ENCODE measurements at regions not wholly inside any gene's neighbourhood (a gene's known extent, or its start where the extent isn't known, plus 50 kb on each side); places are given as distances from the start of the nearest gene placed in this dataset.

DNA sequence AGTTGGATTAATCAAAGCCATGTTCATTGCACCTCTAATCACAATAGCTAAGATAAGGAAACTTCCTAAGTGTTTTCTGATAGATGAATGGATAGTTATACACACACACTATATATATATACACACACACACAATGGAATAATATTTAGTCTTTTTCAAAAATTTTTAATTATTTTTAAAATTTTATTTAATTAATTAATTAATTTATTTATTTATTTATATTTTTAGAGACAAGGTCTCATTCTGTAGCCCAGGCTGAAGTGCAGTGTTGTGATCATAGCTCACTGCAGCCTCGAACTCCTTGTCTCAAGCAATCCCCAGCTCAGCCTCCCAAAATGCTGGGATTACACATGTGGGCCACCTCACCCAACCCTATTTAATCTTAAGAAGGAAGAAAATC, 481.0 kb upstream of the TNP1 start:
- Histone ChIP-seq H3K79me2 (ENCODE audit: insufficient read depth, low read depth, low read length) (no peaks in the 10 kb centered on the region), H3K4me2 (ENCODE audit: low read length) (no peak overlapping the region), H3K36me3 (ENCODE audit: insufficient read depth, low read length) (no peaks in the 10 kb centered on the region), H2AFZ (ENCODE audit: low read length) (no peak overlapping the region), H3K27ac (ENCODE audit: low read depth, low read length, poor library complexity, severe bottlenecking) (no peak overlapping the region), H3K9me2 (ENCODE audit: insufficient read depth, low read length) (no peaks in the 10 kb centered on the region), H3K9me3 (ENCODE audit: low read length) (no peaks in the 10 kb centered on the region), H3K4me1 (ENCODE audit: insufficient read depth, low read length, poor library complexity, severe bottlenecking) (no peaks in the 10 kb centered on the region), H3K4me3 (ENCODE audit: low read depth, low read length, poor library complexity, severe bottlenecking) (no peak overlapping the region), H4K20me1 (ENCODE audit: insufficient read depth, low read length) (no peaks in the 10 kb centered on the region)
- no TSS peak for BruUV-seq (replicated peaks)
- intact Hi-C loops (cut with micrococcal nuclease; ENCODE audit: unreplicated experiment), result no loop called here
- TF ChIP-seq, protein P1, sequence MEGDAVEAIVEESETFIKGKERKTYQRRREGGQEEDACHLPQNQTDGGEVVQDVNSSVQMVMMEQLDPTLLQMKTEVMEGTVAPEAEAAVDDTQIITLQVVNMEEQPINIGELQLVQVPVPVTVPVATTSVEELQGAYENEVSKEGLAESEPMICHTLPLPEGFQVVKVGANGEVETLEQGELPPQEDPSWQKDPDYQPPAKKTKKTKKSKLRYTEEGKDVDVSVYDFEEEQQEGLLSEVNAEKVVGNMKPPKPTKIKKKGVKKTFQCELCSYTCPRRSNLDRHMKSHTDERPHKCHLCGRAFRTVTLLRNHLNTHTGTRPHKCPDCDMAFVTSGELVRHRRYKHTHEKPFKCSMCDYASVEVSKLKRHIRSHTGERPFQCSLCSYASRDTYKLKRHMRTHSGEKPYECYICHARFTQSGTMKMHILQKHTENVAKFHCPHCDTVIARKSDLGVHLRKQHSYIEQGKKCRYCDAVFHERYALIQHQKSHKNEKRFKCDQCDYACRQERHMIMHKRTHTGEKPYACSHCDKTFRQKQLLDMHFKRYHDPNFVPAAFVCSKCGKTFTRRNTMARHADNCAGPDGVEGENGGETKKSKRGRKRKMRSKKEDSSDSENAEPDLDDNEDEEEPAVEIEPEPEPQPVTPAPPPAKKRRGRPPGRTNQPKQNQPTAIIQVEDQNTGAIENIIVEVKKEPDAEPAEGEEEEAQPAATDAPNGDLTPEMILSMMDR (conservative IDR thresholded peaks at IDR 0.05; ENCODE audit: low read length), result no peak
- no peak for TF ChIP-seq EZH2phosphoT487 (IDR thresholded peaks at IDR 0.05; ENCODE audit: borderline replicate concordance, low read depth, low read length)
- ChIA-PET CTCF (ENCODE audit: unreplicated experiment) (no interaction called here), POLR2A (no interaction called here)
- no peak for DNase-seq (ENCODE audit: low spot score)

DNA sequence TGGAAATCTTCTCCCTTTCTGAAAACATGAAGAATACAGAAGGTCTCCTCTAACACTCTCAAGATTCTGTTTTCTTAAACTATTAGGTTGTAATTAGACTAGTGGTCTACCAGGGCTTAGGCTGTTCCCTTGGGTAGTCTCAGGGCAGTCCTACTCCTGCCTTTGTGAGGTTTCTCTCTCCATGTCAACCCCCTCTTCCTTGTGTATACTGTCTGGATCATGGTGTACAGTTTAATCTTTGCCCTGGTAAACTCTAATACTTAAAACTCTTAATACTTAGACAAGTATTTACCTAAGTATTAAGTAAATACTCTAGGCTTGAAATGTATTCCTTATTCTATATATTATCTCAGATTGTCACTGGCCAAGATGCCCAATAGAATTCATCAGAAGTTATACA, 480.3 kb upstream of the TNP1 start:
- ChIA-PET POLR2A (no interaction called here), CTCF (ENCODE audit: unreplicated experiment) (no interaction called here)
- Histone ChIP-seq H3K79me2 (ENCODE audit: insufficient read depth, low read depth, low read length) (no peaks in the 10 kb centered on the region), H3K9me3 (ENCODE audit: low read length) (no peaks in the 10 kb centered on the region), H3K4me1 (ENCODE audit: insufficient read depth, low read length, poor library complexity, severe bottlenecking) (no peaks in the 10 kb centered on the region), H3K4me3 (ENCODE audit: low read depth, low read length, poor library complexity, severe bottlenecking) (no peak overlapping the region), H3K36me3 (ENCODE audit: insufficient read depth, low read length) (no peaks in the 10 kb centered on the region), H3K27ac (ENCODE audit: low read depth, low read length, poor library complexity, severe bottlenecking) (no peak overlapping the region), H2AFZ (ENCODE audit: low read length) (no peak overlapping the region), H3K4me2 (ENCODE audit: low read length) (no peak overlapping the region), H3K9me2 (ENCODE audit: insufficient read depth, low read length) (no peaks in the 10 kb centered on the region), H4K20me1 (ENCODE audit: insufficient read depth, low read length) (no peaks in the 10 kb centered on the region)
- TF ChIP-seq, protein P1 (conservative IDR thresholded peaks at IDR 0.05; ENCODE audit: low read length), result no peak
- no peak for TF ChIP-seq EZH2phosphoT487 (IDR thresholded peaks at IDR 0.05; ENCODE audit: borderline replicate concordance, low read depth, low read length)
- no peak for DNase-seq (ENCODE audit: low spot score)
- intact Hi-C loops (cut with micrococcal nuclease; ENCODE audit: unreplicated experiment), result no loop called here
- BruUV-seq (replicated peaks), result no TSS peak

DNA sequence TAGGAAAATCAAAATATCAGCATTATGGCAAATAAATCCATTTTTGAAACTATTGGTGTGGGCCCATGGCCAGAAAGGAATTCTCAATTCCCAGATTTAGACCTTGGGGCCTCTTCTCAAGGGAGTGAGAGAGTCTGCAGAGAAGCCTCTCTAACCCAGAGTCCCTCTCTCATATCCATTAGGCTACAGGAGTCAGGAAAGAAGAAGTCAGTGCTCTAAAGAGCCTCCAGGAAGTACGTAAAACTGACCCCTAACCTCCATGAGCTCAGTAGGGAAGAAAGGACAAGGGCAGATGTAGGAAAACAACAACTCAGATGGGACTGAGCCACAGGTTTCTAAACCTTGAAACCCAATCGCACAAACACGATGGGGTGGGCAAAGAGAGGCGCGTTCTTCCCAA, 479.9 kb upstream of the TNP1 start:
- Histone ChIP-seq H3K4me3 (ENCODE audit: low read depth, low read length, poor library complexity, severe bottlenecking) (no peak overlapping the region), H3K27ac (ENCODE audit: low read depth, low read length, poor library complexity, severe bottlenecking) (no peak overlapping the region), H3K9me2 (ENCODE audit: insufficient read depth, low read length) (no peaks in the 10 kb centered on the region), H3K9me3 (ENCODE audit: low read length) (no peaks in the 10 kb centered on the region), H3K4me1 (ENCODE audit: insufficient read depth, low read length, poor library complexity, severe bottlenecking) (no peaks in the 10 kb centered on the region), H3K4me2 (ENCODE audit: low read length) (no peak overlapping the region), H3K79me2 (ENCODE audit: insufficient read depth, low read depth, low read length) (no peaks in the 10 kb centered on the region), H3K36me3 (ENCODE audit: insufficient read depth, low read length) (no peaks in the 10 kb centered on the region), H4K20me1 (ENCODE audit: insufficient read depth, low read length) (no peaks in the 10 kb centered on the region), H2AFZ (ENCODE audit: low read length) (no peak overlapping the region)
- POLR2A ChIA-PET, result no interaction called here
- CTCF ChIA-PET (ENCODE audit: unreplicated experiment), result no interaction called here
- no peak for DNase-seq (ENCODE audit: low spot score)
- TF ChIP-seq, protein P1 (conservative IDR thresholded peaks at IDR 0.05; ENCODE audit: low read length), result no peak
- no peak for TF ChIP-seq EZH2phosphoT487 (IDR thresholded peaks at IDR 0.05; ENCODE audit: borderline replicate concordance, low read depth, low read length)
- intact Hi-C loops (cut with micrococcal nuclease; ENCODE audit: unreplicated experiment), result no loop called here
- BruUV-seq (replicated peaks), result no TSS peak
